ENCODE measurements at regions not wholly inside any gene's neighbourhood (a gene's known extent, or its start where the extent isn't known, plus 50 kb on each side); places are given as distances from the start of the nearest gene placed in this dataset.

DNA sequence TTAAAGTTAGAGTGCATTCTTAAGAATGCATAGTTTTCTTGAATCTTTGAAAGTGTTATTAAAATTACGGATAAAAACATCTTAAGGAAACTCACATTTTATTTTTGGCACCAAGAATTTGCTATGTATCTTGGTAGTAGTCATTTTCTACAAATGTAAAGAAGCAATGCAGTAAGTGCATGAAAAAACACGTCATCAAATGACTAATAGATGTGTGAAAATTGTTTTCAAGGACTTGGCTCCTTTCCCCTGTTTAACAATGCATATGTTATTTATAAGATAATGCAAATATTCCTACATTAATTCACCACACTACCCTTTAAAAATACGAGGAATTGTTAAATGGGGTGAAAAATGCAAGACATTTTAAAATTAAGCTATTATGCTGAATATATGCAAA lies 461.2 kb upstream of the PCDH7 start (continued):
- TF ChIP-seq, protein P1, sequence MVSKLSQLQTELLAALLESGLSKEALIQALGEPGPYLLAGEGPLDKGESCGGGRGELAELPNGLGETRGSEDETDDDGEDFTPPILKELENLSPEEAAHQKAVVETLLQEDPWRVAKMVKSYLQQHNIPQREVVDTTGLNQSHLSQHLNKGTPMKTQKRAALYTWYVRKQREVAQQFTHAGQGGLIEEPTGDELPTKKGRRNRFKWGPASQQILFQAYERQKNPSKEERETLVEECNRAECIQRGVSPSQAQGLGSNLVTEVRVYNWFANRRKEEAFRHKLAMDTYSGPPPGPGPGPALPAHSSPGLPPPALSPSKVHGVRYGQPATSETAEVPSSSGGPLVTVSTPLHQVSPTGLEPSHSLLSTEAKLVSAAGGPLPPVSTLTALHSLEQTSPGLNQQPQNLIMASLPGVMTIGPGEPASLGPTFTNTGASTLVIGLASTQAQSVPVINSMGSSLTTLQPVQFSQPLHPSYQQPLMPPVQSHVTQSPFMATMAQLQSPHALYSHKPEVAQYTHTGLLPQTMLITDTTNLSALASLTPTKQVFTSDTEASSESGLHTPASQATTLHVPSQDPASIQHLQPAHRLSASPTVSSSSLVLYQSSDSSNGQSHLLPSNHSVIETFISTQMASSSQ (IDR thresholded peaks at IDR 0.05; ENCODE audit: low read depth): no peak
- TF ChIP-seq, protein P1 (CRISPR knock-in tag; IDR thresholded peaks at IDR 0.05; ENCODE audit: borderline replicate concordance): no peak

DNA sequence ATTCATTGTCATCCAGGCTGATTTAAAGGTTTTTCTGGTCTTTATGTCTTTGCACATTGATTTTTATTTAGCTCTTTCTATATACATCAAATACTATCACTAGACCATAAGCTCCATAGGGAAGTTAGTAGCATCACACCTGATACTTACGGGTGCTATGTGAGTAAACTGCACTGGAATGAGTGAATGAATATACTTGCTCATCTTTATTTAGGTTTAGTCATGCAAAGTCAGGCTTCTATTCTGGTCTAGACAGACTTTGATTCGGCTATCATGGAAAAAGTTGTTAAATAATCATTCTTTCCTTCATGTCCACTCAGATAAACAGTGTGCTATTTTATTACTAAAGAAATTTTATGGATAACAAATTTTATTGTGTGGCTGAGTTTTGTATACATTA lies 457.8 kb upstream of the PCDH7 start:
- CTCF ChIA-PET (ENCODE audit: low intra/inter-chr PET ratio, low total read pairs): no interaction called here
- H3K79me2 ChIP-seq (ENCODE audit: insufficient read depth, low read length): no peaks in the 10 kb centered on the region
- FAIRE-seq: no peak
- in situ Hi-C loops (cut with HindIII; ENCODE audit: extremely low pct_ligation_motif_present, low pct_unique_long_range_greater_than_20kb): no loop called here
- WGBS (ENCODE audit: low lambda C conversion rate): 0% methylated on average over 2 of the region's 2 CpGs
- intact Hi-C loops (cut with micrococcal nuclease; ENCODE audit: unreplicated experiment): no loop called here
- DNase-seq (ENCODE audit: low spot score): no peak
- no peaks in the 10 kb centered on the region for H3K36me3 ChIP-seq (replicated peaks in 1 of 2; ENCODE audit: control insufficient read depth in 1 of 2, insufficient read depth in 2 of 2, low read length in 2 of 2)
- H3K9me3 ChIP-seq (ENCODE audit: low read length): peaks cover 75% of the 10 kb centered on the region
- H3K4me1 ChIP-seq (ENCODE audit: insufficient read depth, low read length): no peaks in the 10 kb centered on the region
- H3K27ac ChIP-seq (ENCODE audit: extremely low read length, insufficient read depth, low read length): no peak overlapping the region
- H3K4me3 ChIP-seq (replicated peaks in 1 of 3; ENCODE audit: insufficient read depth in 1 of 3, low read depth in 2 of 3, low read length in 3 of 3): no peak overlapping the region
- H2AFZ ChIP-seq (ENCODE audit: low read length): no peak overlapping the region
- H3K27me3 ChIP-seq (ENCODE audit: control insufficient read depth in 1 of 2, insufficient read depth in 2 of 2, low read length in 2 of 2): no peaks in the 10 kb centered on the region
- no peak overlapping the region for H3K9ac ChIP-seq (ENCODE audit: insufficient read depth, low read depth, low read length)
- H3K4me2 ChIP-seq (ENCODE audit: low read depth, low read length): no peak overlapping the region
- BruUV-seq (replicated peaks): no TSS peak
- POLR2A ChIA-PET: no interaction called here
- TF ChIP-seq ZNF780A (CRISPR knock-in tag; IDR thresholded peaks at IDR 0.05): no peak
- no peak for TF ChIP-seq SRY (CRISPR knock-in tag; IDR thresholded peaks at IDR 0.05)
- TF ChIP-seq, protein P2, sequence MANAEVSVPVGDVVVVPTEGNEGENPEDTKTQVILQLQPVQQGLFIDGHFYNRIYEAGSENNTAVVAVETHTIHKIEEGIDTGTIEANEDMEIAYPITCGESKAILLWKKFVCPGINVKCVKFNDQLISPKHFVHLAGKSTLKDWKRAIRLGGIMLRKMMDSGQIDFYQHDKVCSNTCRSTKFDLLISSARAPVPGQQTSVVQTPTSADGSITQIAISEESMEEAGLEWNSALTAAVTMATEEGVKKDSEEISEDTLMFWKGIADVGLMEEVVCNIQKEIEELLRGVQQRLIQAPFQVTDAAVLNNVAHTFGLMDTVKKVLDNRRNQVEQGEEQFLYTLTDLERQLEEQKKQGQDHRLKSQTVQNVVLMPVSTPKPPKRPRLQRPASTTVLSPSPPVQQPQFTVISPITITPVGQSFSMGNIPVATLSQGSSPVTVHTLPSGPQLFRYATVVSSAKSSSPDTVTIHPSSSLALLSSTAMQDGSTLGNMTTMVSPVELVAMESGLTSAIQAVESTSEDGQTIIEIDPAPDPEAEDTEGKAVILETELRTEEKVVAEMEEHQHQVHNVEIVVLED (CRISPR knock-in tag; IDR thresholded peaks at IDR 0.05; ENCODE audit: borderline replicate concordance): no peak
- TF ChIP-seq ZNF772 (CRISPR knock-in tag; IDR thresholded peaks at IDR 0.05): no peak
- ATAC-seq: no peak
- no peaks in the 10 kb centered on the region for H4K20me1 ChIP-seq (ENCODE audit: insufficient read depth, low read length)
